GM12872 (cell line): ENCODE measurements at regions not wholly inside any gene's neighbourhood (a gene's known extent, or its start where the extent isn't known, plus 50 kb on each side); places are given as distances from the start of the nearest gene placed in this dataset.

Source experiments
- TF ChIP-seq, protein P1 (sequence below): IDR thresholded peaks from 3 replicates; pipeline ENCODE4 v1.5.1; 2011; ENCODE audit warnings: low read depth, mild to moderate bottlenecking, low read length, moderate library complexity; ENCODE audit not compliant: insufficient read depth

DNA sequence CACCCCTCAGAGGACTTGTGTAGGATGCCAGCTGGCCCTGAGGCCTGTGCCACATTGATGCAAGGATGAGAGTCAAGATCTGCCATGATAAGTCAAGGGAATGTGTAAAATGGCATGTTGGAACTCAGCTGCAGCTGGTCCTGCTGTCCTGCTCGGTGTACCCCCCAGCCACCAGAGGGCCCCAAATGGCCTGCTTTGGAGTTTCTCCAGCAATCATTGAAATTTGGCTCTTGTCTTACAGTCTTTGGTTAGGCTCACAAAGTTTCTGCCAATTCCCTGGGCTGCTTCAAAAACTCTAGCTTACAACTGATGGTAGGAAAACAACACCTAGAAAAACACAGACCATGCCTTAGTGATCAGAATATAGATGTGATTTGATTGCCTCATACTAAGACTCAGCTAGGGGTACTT lies 76.8 kb downstream of the HSD17B6 start:
- TF ChIP-seq, protein P1, sequence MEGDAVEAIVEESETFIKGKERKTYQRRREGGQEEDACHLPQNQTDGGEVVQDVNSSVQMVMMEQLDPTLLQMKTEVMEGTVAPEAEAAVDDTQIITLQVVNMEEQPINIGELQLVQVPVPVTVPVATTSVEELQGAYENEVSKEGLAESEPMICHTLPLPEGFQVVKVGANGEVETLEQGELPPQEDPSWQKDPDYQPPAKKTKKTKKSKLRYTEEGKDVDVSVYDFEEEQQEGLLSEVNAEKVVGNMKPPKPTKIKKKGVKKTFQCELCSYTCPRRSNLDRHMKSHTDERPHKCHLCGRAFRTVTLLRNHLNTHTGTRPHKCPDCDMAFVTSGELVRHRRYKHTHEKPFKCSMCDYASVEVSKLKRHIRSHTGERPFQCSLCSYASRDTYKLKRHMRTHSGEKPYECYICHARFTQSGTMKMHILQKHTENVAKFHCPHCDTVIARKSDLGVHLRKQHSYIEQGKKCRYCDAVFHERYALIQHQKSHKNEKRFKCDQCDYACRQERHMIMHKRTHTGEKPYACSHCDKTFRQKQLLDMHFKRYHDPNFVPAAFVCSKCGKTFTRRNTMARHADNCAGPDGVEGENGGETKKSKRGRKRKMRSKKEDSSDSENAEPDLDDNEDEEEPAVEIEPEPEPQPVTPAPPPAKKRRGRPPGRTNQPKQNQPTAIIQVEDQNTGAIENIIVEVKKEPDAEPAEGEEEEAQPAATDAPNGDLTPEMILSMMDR: peak; percentile 76

DNA sequence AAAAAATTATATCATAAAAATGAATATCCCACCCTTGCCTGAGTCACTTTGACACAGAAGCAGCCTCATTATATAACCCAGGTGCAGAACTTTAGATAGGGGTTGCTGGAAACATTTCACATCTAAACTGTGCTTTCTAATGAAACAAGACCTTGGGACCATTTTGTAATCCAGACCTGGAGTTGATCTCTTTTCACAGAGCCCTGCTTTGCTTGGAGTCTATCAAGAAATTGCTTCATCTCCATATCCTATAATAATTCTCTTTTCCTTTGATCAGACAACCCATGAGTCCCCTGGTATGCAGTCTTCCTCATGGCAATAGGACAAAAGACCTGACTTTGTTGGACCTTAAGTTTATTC lies 76.3 kb downstream of the HSD17B6 start:
- TF ChIP-seq, protein P1: no peak

DNA sequence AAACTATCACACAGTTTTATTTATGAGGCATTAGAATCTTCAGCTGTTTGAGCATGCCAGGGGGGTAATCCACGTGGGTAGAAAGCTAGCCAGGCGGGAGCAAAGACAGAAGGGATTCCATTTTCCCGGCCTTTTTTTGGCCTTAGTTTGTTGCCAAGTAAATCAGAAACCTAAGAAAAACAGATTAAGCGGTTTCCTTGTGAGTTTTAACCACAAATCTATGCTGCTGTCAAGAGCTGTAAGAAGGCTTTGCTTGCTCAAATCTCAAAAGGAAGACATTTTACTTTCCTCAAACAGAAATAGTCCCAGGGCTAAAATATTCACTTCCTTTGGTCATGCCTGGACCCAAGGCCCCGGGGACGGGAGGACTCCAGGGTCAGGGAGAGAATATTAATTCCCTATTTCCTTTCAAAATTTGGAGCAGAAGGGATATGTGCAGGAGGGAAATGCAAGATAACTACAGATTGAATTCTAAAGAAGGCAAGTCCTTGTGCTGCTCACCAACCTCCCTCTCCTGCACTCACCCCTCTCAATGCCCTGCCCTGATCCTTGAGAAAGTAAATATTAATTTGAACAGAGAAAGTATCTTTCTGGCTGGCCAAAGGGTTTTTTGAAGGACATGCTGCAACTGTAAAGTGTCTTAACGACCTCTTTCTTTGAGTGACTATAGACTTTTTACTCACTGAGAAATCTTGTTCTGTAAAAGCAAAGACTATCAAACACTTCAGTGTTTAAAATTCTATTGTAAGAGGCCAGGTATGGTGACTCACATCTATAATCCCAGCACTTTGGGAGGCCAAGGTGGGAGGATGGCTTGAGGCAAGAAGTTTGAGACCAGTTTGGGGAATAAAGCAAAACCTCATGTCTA lies 75.7 kb downstream of the HSD17B6 start:
- TF ChIP-seq, protein P1: no peak
